Stimulated activated CD8-positive, alpha-beta memory T cell treated with anti-CD3 and anti-CD28 coated beads, Interleukin-4, amount 100 ng/mL, for 1 hour (primary cell): ENCODE measurements at regions not wholly inside any gene's neighbourhood (a gene's known extent, or its start where the extent isn't known, plus 50 kb on each side); places are given as distances from the start of the nearest gene placed in this dataset.

Experiments
- DNase-seq, 2 donors: peaks; one replicate each; pipeline ENCODE4 v3.0.0-alpha.2; 2020; ENCODE audit warnings: low read depth in 2 of 2, low spot score in 1 of 2

GRCh38 chr14:96931751-96932150 lies 134.6 kb downstream of the VRK1 start:
- DNase-seq, result no peak

- DNase-seq, result no peak
These were observed 137.6 kb downstream of the VRK1 start for GRCh38 chr14:96934638-96935330.

- no peak for DNase-seq
These were observed 141.8 kb downstream of the VRK1 start for GRCh38 chr14:96938946-96939345.

- DNase-seq, result no peak
These were observed 142.8 kb downstream of the VRK1 start for GRCh38 chr14:96940009-96940408.

GRCh38 chr14:96944297-96944696 lies 147.1 kb downstream of the VRK1 start:
- no peak for DNase-seq

- DNase-seq, result no peak
These were observed 148.5 kb downstream of the VRK1 start for GRCh38 chr14:96945721-96946120.

GRCh38 chr14:96949594-96949993 lies 152.4 kb downstream of the VRK1 start:
- no peak for DNase-seq

GRCh38 chr14:96951511-96951910 lies 154.3 kb downstream of the VRK1 start:
- DNase-seq, result no peak

GRCh38 chr14:96953087-96953874 lies 156.1 kb downstream of the VRK1 start:
- DNase-seq, result no peak

GRCh38 chr14:96953875-96954185 lies 156.6 kb downstream of the VRK1 start:
- no peak for DNase-seq

- DNase-seq, result no peak
These were observed 159.5 kb downstream of the VRK1 start for GRCh38 chr14:96956464-96957239.

GRCh38 chr14:96958057-96958456 lies 160.9 kb downstream of the VRK1 start:
- no peak for DNase-seq

- no peak for DNase-seq
These were observed 162.8 kb downstream of the VRK1 start for GRCh38 chr14:96959992-96960391.

- DNase-seq, result no peak
These were observed 163.5 kb downstream of the VRK1 start for GRCh38 chr14:96960598-96961116.

- DNase-seq, result no peak
These were observed 164.7 kb downstream of the VRK1 start for GRCh38 chr14:96961895-96962294.

GRCh38 chr14:96962337-96962736 lies 165.2 kb downstream of the VRK1 start:
- no peak for DNase-seq

GRCh38 chr14:96964726-96965415 lies 167.7 kb downstream of the VRK1 start:
- DNase-seq, result no peak

- DNase-seq, result no peak
These were observed 168.9 kb downstream of the VRK1 start for GRCh38 chr14:96965885-96966595.

- no peak for DNase-seq
These were observed 177.9 kb downstream of the VRK1 start for GRCh38 chr14:96975116-96975515.

GRCh38 chr14:96978525-96979272 lies 181.5 kb downstream of the VRK1 start:
- no peak for DNase-seq
